Upper lobe of left lung (tissue), 4 donors: ENCODE measurements at regions not wholly inside any gene's neighbourhood (a gene's known extent, or its start where the extent isn't known, plus 50 kb on each side); places are given as distances from the start of the nearest gene placed in this dataset.

Source experiments
- CTCF ChIP-seq, 6 experiments: fragments of 450-650 bp in 4 of 6; fragments of 200-600 bp in 2 of 6; sonication (generic) in 2 of 6; IDR thresholded peaks; one replicate each; pipeline ENCODE4 v1.5.1; 2016 to 2019; ENCODE audit warnings: antibody characterized with exemption in 6 of 6
- EP300 ChIP-seq, 4 donors: sonication (generic); formaldehyde crosslinking; IDR thresholded peaks; one replicate each; pipeline ENCODE4 v1.5.1; 2017; ENCODE audit warnings: antibody characterized with exemption in 4 of 4, control low read depth in 2 of 4
- POLR2A ChIP-seq, 4 donors: fragments of 450-650 bp; IDR thresholded peaks; one replicate each; pipeline ENCODE4 v1.5.1; 2016 to 2017; ENCODE audit warnings: antibody characterized with exemption in 4 of 4, mild to moderate bottlenecking in 2 of 4

DNA sequence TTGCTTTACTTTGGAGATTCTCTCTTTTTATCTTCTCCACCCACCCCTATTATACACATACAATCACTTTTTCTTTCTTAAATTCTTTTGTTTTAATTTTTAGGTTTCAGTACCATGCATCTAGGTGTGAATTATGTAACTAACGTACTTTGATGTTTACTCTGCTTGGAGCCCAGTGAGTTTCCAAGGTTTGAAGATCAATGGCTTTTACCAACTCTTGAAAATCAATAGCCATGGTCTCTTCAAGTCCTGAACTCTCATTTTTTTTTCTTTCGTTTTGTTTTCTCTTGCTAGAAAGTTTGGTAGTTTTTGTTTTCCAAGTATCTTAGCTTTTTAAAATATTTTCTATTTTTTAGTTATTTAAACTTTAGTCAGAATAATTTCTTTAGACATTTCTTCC, 417.2 kb downstream of the ZBBX start:
- TF ChIP-seq POLR2A (IDR thresholded peaks at IDR 0.05) (no peak), CTCF (IDR thresholded peaks at IDR 0.05) (no peak), EP300 (IDR thresholded peaks at IDR 0.05) (no peak)
